ENCODE measurements at regions not wholly inside any gene's neighbourhood (a gene's known extent, or its start where the extent isn't known, plus 50 kb on each side); places are given as distances from the start of the nearest gene placed in this dataset.

- Histone ChIP-seq H3K27me3 (ENCODE audit: control insufficient read depth, insufficient read depth, low read length) (peaks cover 27% of the 10 kb centered on the region), H3K36me3 (ENCODE audit: control insufficient read depth, insufficient read depth, low read length) (no peaks in the 10 kb centered on the region), H3K4me3 (ENCODE audit: low read depth, low read length) (no peak overlapping the region)
- no peak for DNase-seq (ENCODE audit: low read depth)
- TF ChIP-seq, protein P1, sequence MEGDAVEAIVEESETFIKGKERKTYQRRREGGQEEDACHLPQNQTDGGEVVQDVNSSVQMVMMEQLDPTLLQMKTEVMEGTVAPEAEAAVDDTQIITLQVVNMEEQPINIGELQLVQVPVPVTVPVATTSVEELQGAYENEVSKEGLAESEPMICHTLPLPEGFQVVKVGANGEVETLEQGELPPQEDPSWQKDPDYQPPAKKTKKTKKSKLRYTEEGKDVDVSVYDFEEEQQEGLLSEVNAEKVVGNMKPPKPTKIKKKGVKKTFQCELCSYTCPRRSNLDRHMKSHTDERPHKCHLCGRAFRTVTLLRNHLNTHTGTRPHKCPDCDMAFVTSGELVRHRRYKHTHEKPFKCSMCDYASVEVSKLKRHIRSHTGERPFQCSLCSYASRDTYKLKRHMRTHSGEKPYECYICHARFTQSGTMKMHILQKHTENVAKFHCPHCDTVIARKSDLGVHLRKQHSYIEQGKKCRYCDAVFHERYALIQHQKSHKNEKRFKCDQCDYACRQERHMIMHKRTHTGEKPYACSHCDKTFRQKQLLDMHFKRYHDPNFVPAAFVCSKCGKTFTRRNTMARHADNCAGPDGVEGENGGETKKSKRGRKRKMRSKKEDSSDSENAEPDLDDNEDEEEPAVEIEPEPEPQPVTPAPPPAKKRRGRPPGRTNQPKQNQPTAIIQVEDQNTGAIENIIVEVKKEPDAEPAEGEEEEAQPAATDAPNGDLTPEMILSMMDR (IDR thresholded peaks at IDR 0.05; ENCODE audit: insufficient read depth, low read length, poor library complexity, severe bottlenecking), result no peak
Observed at GRCh38 chr12:125193376-125194152, 128.3 kb downstream of the AACS start.

DNA sequence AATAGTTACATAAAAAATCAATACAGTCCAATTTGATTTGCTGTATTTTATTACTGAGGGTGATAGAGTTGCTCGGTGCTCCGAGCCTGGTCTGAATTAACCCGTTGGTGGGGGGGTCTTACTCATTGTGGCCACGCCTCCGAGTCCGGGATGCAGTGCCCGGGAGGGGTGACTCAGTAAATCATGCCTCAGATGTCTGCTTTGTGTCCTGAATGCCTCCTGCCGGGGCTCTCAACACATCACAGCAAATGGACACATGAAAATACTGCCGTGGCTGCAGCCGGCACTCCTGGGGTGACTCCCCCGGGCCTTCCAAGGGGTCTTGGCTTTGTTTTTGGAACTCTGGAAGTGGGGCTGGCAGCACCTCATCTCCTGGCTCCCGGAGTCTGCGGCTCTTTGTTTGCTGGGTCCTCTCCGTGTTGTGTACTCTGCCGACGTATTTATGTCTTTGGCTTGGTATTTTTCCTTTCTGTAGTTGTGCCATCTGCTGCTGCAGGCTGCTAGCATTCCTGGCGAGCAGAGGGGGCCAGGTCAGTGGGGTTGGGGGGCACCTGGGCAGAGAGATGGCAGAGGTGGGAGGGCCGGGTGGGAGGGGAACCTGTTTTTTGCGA is 129.0 kb downstream of the AACS start:
- Histone ChIP-seq H3K4me3 (ENCODE audit: low read depth, low read length) (no peak overlapping the region), H3K27me3 (ENCODE audit: control insufficient read depth, insufficient read depth, low read length) (peaks cover 22% of the 10 kb centered on the region), H3K36me3 (ENCODE audit: control insufficient read depth, insufficient read depth, low read length) (no peaks in the 10 kb centered on the region)
- TF ChIP-seq, protein P1 (IDR thresholded peaks at IDR 0.05; ENCODE audit: insufficient read depth, low read length, poor library complexity, severe bottlenecking), result no peak
- no peak for DNase-seq (ENCODE audit: low read depth)

DNA sequence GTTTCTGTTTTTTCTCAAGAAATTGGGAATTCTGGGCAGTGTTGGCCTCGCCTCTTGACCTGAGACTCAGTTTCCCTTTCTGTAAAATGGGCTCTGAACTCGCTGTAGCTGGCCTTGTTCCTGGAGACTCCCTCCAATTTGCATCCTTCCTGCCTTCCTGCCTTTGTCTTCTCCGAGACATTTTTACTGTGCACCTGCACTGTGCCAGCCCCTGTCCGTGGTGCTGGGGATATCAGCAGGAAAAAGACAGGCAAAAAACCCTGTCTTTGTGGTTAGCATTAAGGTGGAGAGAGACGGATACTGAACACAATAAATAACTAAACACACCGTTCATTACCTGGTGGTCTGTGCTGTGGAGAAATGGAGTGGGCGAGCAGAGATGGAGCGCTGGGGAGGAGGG is 129.8 kb downstream of the AACS start:
- Histone ChIP-seq H3K27me3 (ENCODE audit: control insufficient read depth, insufficient read depth, low read length) (peaks cover 15% of the 10 kb centered on the region), H3K36me3 (ENCODE audit: control insufficient read depth, insufficient read depth, low read length) (no peaks in the 10 kb centered on the region), H3K4me3 (ENCODE audit: low read depth, low read length) (no peak overlapping the region)
- TF ChIP-seq, protein P1 (IDR thresholded peaks at IDR 0.05; ENCODE audit: insufficient read depth, low read length, poor library complexity, severe bottlenecking), result no peak
- no peak for DNase-seq (ENCODE audit: low read depth)

DNA sequence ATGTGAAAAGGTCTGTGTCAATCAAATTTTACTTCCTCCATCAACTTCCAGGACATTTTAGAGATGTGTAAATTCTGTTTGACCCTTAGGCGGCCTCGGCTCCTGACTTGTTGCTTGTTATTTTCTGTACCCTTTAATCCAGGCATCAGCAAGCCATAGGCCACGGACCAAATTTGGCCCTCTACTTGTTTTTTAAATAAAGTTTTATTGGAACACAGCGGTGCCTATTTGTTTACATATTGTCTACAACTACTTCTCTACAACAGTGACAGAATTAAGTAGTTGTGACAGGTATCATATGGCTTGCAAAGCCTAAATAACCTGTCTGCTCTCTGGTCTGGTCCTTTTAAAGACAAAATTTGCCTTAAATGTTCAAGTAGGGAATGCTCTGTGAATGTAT is 132.1 kb downstream of the AACS start:
- Histone ChIP-seq H3K27me3 (ENCODE audit: control insufficient read depth, insufficient read depth, low read length) (peaks cover 9% of the 10 kb centered on the region), H3K4me3 (ENCODE audit: low read depth, low read length) (no peak overlapping the region), H3K36me3 (ENCODE audit: control insufficient read depth, insufficient read depth, low read length) (no peaks in the 10 kb centered on the region)
- TF ChIP-seq, protein P1 (IDR thresholded peaks at IDR 0.05; ENCODE audit: insufficient read depth, low read length, poor library complexity, severe bottlenecking), result no peak
- DNase-seq (ENCODE audit: low read depth), result no peak

- no peak for DNase-seq (ENCODE audit: low read depth)
- TF ChIP-seq, protein P1 (IDR thresholded peaks at IDR 0.05; ENCODE audit: insufficient read depth, low read length, poor library complexity, severe bottlenecking), result no peak
- Histone ChIP-seq H3K4me3 (ENCODE audit: low read depth, low read length) (no peak overlapping the region), H3K36me3 (ENCODE audit: control insufficient read depth, insufficient read depth, low read length) (no peaks in the 10 kb centered on the region), H3K27me3 (ENCODE audit: control insufficient read depth, insufficient read depth, low read length) (peaks cover 5% of the 10 kb centered on the region)
Observed at GRCh38 chr12:125198652-125199051, 133.4 kb downstream of the AACS start.
